ENCODE measurements at regions not wholly inside any gene's neighbourhood (a gene's known extent, or its start where the extent isn't known, plus 50 kb on each side); places are given as distances from the start of the nearest gene placed in this dataset.

- peaks cover 0 to 28% (median 7%) of the 10 kb centered on the region in 8 donors for H3K9me3 ChIP-seq
- H3K4me3 ChIP-seq, result no peak overlapping the region
- H3K4me1 ChIP-seq, result no peaks in the 10 kb centered on the region
- no peaks in the 10 kb centered on the region for H3K27me3 ChIP-seq (replicated peaks in 1 of 7)
- no peak for DNase-seq
- H3K36me3 ChIP-seq, result no peaks in the 10 kb centered on the region
- no peak overlapping the region for H3K27ac ChIP-seq
- TF ChIP-seq CTCF (IDR thresholded peaks at IDR 0.05 in 8 of 11, conservative IDR thresholded peaks at IDR 0.05 in 3 of 11) (no peak), POLR2A (IDR thresholded peaks at IDR 0.05) (no peak), POLR2AphosphoS5 (IDR thresholded peaks at IDR 0.05) (no peak)
- intact Hi-C loops (cut with DNase I; ENCODE audit: low total_unique reads), result no loop called here
- 77 to 92% (median 81%) methylated on average over 5 of the region's 5 CpGs for WGBS, 5 donors
Observed at GRCh38 chr13:68056816-68057710, 826.9 kb upstream of the PCDH9 start.

GRCh38 chr13:68051910-68052309 lies 821.8 kb upstream of the PCDH9 start:
- no peak for TF ChIP-seq CTCF (IDR thresholded peaks at IDR 0.05 in 8 of 11, conservative IDR thresholded peaks at IDR 0.05 in 3 of 11)
- TF ChIP-seq POLR2AphosphoS5 (IDR thresholded peaks at IDR 0.05), result no peak
- no peak for TF ChIP-seq POLR2A (IDR thresholded peaks at IDR 0.05)
- DNase-seq, result no peak
- 74 to 84% (median 80%) methylated on average over 5 of the region's 5 CpGs for WGBS, 5 donors
- Histone ChIP-seq H3K9me3 (peaks cover 0 to 23% (median 6%) of the 10 kb centered on the region in 8 donors), H3K4me3 (no peak overlapping the region), H3K36me3 (no peaks in the 10 kb centered on the region), H3K4me1 (no peaks in the 10 kb centered on the region), H3K27me3 (replicated peaks in 1 of 7) (no peaks in the 10 kb centered on the region), H3K27ac (no peak overlapping the region)
- intact Hi-C loops (cut with DNase I; ENCODE audit: low total_unique reads), result no loop called here

- Histone ChIP-seq H3K27ac (no peak overlapping the region), H3K4me3 (no peak overlapping the region), H3K9me3 (peaks cover 0 to 12% (median 2%) of the 10 kb centered on the region in 8 donors), H3K36me3 (no peaks in the 10 kb centered on the region), H3K4me1 (no peaks in the 10 kb centered on the region), H3K27me3 (replicated peaks in 1 of 7) (no peaks in the 10 kb centered on the region)
- TF ChIP-seq POLR2AphosphoS5 (IDR thresholded peaks at IDR 0.05), result no peak
- TF ChIP-seq CTCF (IDR thresholded peaks at IDR 0.05 in 8 of 11, conservative IDR thresholded peaks at IDR 0.05 in 3 of 11), result no peak
- no peak for TF ChIP-seq POLR2A (IDR thresholded peaks at IDR 0.05)
- DNase-seq, result no peak
- intact Hi-C loops (cut with DNase I; ENCODE audit: low total_unique reads), result no loop called here
- WGBS, 5 donors, result 36 to 68% (median 43%) methylated on average over 1 of the region's 1 CpG
Observed at GRCh38 chr13:68050761-68051160, 820.6 kb upstream of the PCDH9 start.

GRCh38 chr13:68048802-68049359 lies 818.7 kb upstream of the PCDH9 start:
- intact Hi-C loops (cut with DNase I; ENCODE audit: low total_unique reads), result no loop called here
- WGBS, 5 donors, result 58 to 75% (median 66%) methylated on average over 3 of the region's 3 CpGs
- TF ChIP-seq POLR2A (IDR thresholded peaks at IDR 0.05) (no peak), POLR2AphosphoS5 (IDR thresholded peaks at IDR 0.05) (no peak)
- Histone ChIP-seq H3K4me1 (no peaks in the 10 kb centered on the region), H3K27me3 (replicated peaks in 1 of 7) (no peaks in the 10 kb centered on the region), H3K4me3 (no peak overlapping the region), H3K27ac (no peak overlapping the region), H3K9me3 (peaks cover 0 to 7% (median 0%) of the 10 kb centered on the region in 8 donors), H3K36me3 (no peaks in the 10 kb centered on the region)
- DNase-seq, result no peak

Measured in spleen (tissue), 11 donors.